NB4 (cell line): ENCODE measurements at regions not wholly inside any gene's neighbourhood (a gene's known extent, or its start where the extent isn't known, plus 50 kb on each side); places are given as distances from the start of the nearest gene placed in this dataset.

Experiments used
- DNase-seq: peaks from one replicate; pipeline ENCODE4 v3.0.0; 2010; ENCODE audit warnings: low read depth
- H3K4me3 ChIP-seq: one replicate; pipeline ENCODE4 v1.5.1; 2011; ENCODE audit warnings: mild to moderate bottlenecking, low read depth, low read length, moderate library complexity
- MYC ChIP-seq: IDR thresholded peaks from 2 replicates; pipeline ENCODE4 v1.6.1; 2011; ENCODE audit warnings: low read depth, low read length
- POLR2A ChIP-seq: IDR thresholded peaks from 2 replicates; pipeline ENCODE4 v1.6.1; 2011; ENCODE audit warnings: mild to moderate bottlenecking; ENCODE audit not compliant: insufficient read length; ENCODE audit errors: extremely low read depth
- TF ChIP-seq, protein P1 (sequence below): IDR thresholded peaks from 2 replicates; pipeline ENCODE4 v1.6.1; 2011; ENCODE audit warnings: low read depth, low read length
- TF ChIP-seq, protein P2 (sequence below): IDR thresholded peaks from one replicate; pipeline ENCODE4 v1.5.1; 2012; ENCODE audit warnings: low read depth, low read length

DNA sequence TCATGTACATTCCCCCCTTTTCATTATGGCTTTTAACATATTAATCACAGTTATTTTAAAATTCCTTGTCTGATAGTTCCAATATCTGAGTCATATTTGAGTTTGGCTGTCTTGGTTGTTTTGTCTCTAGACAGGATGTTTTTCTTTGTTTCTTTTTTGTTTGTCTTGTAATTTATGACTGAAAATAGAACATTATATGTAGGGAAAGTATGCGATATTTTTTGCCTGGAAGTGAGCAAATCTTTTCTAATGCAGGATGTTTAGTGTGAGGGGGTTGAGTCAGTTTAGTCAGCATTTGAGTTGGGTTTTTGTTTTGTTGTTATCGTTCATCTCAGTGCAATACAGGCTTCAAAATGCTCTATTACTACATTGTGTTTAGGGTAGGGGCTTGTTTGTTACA, 239.7 kb downstream of the SNAPC1 start:
- no peak for TF ChIP-seq MYC
- TF ChIP-seq, protein P1, sequence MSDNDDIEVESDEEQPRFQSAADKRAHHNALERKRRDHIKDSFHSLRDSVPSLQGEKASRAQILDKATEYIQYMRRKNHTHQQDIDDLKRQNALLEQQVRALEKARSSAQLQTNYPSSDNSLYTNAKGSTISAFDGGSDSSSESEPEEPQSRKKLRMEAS: no peak
- no peak for TF ChIP-seq POLR2A
- TF ChIP-seq, protein P2, sequence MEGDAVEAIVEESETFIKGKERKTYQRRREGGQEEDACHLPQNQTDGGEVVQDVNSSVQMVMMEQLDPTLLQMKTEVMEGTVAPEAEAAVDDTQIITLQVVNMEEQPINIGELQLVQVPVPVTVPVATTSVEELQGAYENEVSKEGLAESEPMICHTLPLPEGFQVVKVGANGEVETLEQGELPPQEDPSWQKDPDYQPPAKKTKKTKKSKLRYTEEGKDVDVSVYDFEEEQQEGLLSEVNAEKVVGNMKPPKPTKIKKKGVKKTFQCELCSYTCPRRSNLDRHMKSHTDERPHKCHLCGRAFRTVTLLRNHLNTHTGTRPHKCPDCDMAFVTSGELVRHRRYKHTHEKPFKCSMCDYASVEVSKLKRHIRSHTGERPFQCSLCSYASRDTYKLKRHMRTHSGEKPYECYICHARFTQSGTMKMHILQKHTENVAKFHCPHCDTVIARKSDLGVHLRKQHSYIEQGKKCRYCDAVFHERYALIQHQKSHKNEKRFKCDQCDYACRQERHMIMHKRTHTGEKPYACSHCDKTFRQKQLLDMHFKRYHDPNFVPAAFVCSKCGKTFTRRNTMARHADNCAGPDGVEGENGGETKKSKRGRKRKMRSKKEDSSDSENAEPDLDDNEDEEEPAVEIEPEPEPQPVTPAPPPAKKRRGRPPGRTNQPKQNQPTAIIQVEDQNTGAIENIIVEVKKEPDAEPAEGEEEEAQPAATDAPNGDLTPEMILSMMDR: no peak
- DNase-seq: no peak
- H3K4me3 ChIP-seq: no peak overlapping the region

DNA sequence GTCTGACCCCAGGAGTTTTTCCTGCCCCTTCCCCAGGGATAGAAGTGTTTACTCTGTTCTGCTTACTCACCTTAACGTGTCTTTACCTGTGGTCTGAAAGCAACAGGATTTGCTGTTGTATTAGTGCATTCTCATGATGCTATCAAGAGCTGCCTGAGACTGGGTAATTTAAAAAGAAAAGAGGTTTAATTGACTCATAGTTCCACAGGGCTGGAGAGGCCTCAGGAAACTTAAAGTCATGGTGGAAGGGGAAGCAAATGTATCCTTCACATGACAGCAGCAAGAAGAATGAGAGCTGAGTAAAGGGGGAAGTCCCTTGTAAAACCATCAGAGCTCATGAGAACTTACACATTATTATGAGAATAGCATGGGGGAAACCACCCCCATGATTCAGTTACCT, 240.4 kb downstream of the SNAPC1 start:
- TF ChIP-seq, protein P2: no peak
- TF ChIP-seq POLR2A (no peak), MYC (no peak)
- no peak for DNase-seq
- no peak overlapping the region for H3K4me3 ChIP-seq

DNA sequence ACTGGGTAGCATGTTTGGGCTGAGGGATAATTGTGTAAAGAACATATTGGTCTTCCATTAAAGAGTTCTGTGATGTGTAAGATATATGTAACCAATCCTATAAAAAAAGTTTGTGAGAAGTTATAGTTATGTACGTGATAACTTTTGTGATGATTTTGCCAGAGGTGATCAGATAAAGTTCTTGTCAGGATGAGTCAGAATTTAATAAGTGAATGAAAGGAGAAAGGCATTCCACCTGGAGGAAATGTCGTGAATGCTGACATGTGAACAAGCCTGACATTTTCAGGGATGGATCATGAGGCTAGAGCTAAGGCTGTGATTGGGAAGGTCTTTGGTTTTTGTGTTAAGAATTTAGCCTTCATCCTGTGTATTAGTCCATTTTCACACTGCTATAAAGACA, 241.5 kb downstream of the SNAPC1 start:
- H3K4me3 ChIP-seq: no peak overlapping the region
- DNase-seq: no peak
- TF ChIP-seq POLR2A: no peak
- TF ChIP-seq, protein P2: no peak
- TF ChIP-seq, protein P1: no peak
- TF ChIP-seq MYC: no peak

DNA sequence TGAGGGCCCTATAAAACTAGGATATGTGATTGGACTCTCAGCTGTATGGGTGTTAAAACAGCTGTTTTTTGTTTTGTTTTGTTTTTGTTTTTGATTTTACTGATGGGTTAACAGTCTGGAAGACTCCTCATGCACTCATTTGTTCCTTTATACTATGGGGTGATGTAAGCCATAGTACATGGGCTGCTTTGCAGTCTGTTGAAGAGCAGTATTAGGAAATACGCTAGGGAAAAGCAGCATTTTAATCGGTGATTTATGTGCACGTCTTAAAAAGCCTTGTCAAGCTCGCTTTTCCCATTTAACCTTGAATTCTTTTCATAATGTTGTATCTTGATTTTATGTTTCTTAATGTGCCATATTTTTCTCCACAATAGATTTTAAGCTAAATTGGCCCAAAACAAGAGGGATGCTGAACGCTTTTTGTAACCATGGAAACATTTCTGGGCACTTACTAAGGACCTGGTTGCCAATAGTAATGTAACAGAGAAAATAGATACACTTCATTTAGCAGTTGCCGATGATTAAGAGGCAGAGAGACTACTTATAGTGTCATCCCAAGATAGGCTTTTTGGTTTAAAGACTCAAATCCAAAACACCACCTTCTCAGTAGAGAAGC, 244.0 kb downstream of the SNAPC1 start:
- no peak for DNase-seq
- TF ChIP-seq POLR2A (no peak), MYC (no peak)
- TF ChIP-seq, protein P1: no peak
- TF ChIP-seq, protein P2: no peak

DNA sequence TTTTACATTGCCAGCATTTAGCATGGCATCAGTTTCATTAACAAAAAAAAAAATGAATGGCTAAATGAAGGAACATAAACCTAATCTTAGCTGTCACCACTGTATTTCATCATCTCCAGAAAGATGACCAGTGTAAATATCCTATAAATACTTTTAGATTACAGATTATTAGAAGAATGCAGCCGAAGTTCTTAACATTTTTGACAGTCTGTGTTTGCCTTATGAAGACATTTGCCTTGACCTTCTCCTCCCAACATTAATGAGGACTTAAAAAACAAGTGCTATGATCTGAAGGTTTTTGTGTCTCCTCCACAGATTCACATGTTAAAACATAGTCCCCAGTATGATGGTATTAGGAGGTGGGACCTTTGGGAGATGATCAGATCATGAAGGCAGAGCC, 253.0 kb downstream of the SNAPC1 start:
- no peak for TF ChIP-seq MYC
- TF ChIP-seq, protein P1: no peak
- H3K4me3 ChIP-seq: no peak overlapping the region
- DNase-seq: no peak

More for the DNA sequence above, 244.0 kb downstream of the SNAPC1 start:
- H3K4me3 ChIP-seq: no peak overlapping the region

DNA sequence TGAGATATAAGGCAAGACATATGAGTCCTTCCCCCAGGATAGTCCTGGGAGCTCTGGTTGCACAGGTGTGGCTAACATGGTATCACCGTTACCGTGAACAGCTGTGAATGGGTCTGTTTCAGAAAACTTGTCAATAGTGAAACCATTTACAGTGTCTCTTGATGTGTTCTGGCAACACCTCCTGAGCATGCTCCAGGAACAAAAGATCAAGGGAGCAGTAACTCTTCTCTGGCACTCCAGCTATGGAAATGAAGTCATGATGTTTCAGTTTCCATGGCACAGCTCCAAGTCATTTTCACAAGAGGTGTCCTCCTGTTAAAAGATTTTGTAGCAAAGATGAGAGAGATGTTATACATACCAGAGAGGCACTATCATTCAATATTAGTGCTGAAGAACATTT, 253.7 kb downstream of the SNAPC1 start:
- no peak for TF ChIP-seq POLR2A
- TF ChIP-seq, protein P1: no peak
- no peak for TF ChIP-seq MYC
- TF ChIP-seq, protein P2: no peak
- no peak overlapping the region for H3K4me3 ChIP-seq
- no peak for DNase-seq
